ENCODE measurements at regions not wholly inside any gene's neighbourhood (a gene's known extent, or its start where the extent isn't known, plus 50 kb on each side); places are given as distances from the start of the nearest gene placed in this dataset.

- Mint-ChIP-seq H3K27ac (no peak overlapping the region), H3K4me3 (ENCODE audit: low read depth) (no peak overlapping the region), H3K9me3 (ENCODE audit: low read depth) (no peaks in the 10 kb centered on the region), H3K27me3 (peaks cover 94% of the 10 kb centered on the region), H3K4me1 (ENCODE audit: low read depth) (peaks cover 3% of the 10 kb centered on the region), H3K36me3 (ENCODE audit: insufficient read depth) (no peaks in the 10 kb centered on the region)
- no peak for TF ChIP-seq CTCF (IDR thresholded peaks at IDR 0.05; ENCODE audit: unreplicated experiment)
- no peak for DNase-seq (ENCODE audit: low spot score, unreplicated experiment)
Observed at GRCh38 chr15:89398896-89399237, 64.2 kb upstream of the POLG start.

GRCh38 chr15:89397653-89398023, 63.0 kb upstream of the POLG start:
- H3K4me3 Mint-ChIP-seq (ENCODE audit: low read depth), result no peak overlapping the region
- TF ChIP-seq CTCF (IDR thresholded peaks at IDR 0.05; ENCODE audit: unreplicated experiment), result no peak
- no peaks in the 10 kb centered on the region for H3K36me3 Mint-ChIP-seq (ENCODE audit: insufficient read depth)
- peaks cover 3% of the 10 kb centered on the region for H3K4me1 Mint-ChIP-seq (ENCODE audit: low read depth)
- no peaks in the 10 kb centered on the region for H3K9me3 Mint-ChIP-seq (ENCODE audit: low read depth)
- no peak for DNase-seq (ENCODE audit: low spot score, unreplicated experiment)
- H3K27me3 Mint-ChIP-seq, result peaks cover 94% of the 10 kb centered on the region
- H3K27ac Mint-ChIP-seq, result no peak overlapping the region

GRCh38 chr15:89396723-89397652, 62.4 kb upstream of the POLG start:
- H3K4me1 Mint-ChIP-seq (ENCODE audit: low read depth), result peaks cover 3% of the 10 kb centered on the region
- no peaks in the 10 kb centered on the region for H3K9me3 Mint-ChIP-seq (ENCODE audit: low read depth)
- H3K27ac Mint-ChIP-seq, result no peak overlapping the region
- H3K27me3 Mint-ChIP-seq, result peaks cover 94% of the 10 kb centered on the region
- no peak overlapping the region for H3K4me3 Mint-ChIP-seq (ENCODE audit: low read depth)
- TF ChIP-seq CTCF (IDR thresholded peaks at IDR 0.05; ENCODE audit: unreplicated experiment), result no peak
- DNase-seq (ENCODE audit: low spot score, unreplicated experiment), result no peak
- no peaks in the 10 kb centered on the region for H3K36me3 Mint-ChIP-seq (ENCODE audit: insufficient read depth)

GRCh38 chr15:89395996-89396395, 61.4 kb upstream of the POLG start:
- Mint-ChIP-seq H3K4me3 (ENCODE audit: low read depth) (no peak overlapping the region), H3K4me1 (ENCODE audit: low read depth) (peaks cover 3% of the 10 kb centered on the region), H3K27ac (no peak overlapping the region), H3K36me3 (ENCODE audit: insufficient read depth) (no peaks in the 10 kb centered on the region), H3K27me3 (peaks cover 92% of the 10 kb centered on the region), H3K9me3 (ENCODE audit: low read depth) (no peaks in the 10 kb centered on the region)
- no peak for TF ChIP-seq CTCF (IDR thresholded peaks at IDR 0.05; ENCODE audit: unreplicated experiment)
- DNase-seq (ENCODE audit: low spot score, unreplicated experiment), result no peak

GRCh38 chr15:89395461-89395871, 60.8 kb upstream of the POLG start:
- Mint-ChIP-seq H3K27me3 (peaks cover 90% of the 10 kb centered on the region), H3K27ac (no peak overlapping the region), H3K4me1 (ENCODE audit: low read depth) (peaks cover 5% of the 10 kb centered on the region), H3K4me3 (ENCODE audit: low read depth) (no peak overlapping the region), H3K9me3 (ENCODE audit: low read depth) (no peaks in the 10 kb centered on the region), H3K36me3 (ENCODE audit: insufficient read depth) (no peaks in the 10 kb centered on the region)
- no peak for TF ChIP-seq CTCF (IDR thresholded peaks at IDR 0.05; ENCODE audit: unreplicated experiment)
- no peak for DNase-seq (ENCODE audit: low spot score, unreplicated experiment)

Data from progenitor cell of endocrine pancreas (in vitro differentiated cells).